GM19193 (cell line): ENCODE measurements at regions not wholly inside any gene's neighbourhood (a gene's known extent, or its start where the extent isn't known, plus 50 kb on each side); places are given as distances from the start of the nearest gene placed in this dataset.

Experiments
- POLR2A ChIP-seq: IDR thresholded peaks from 4 replicates; pipeline ENCODE4 v1.6.1; 2011; ENCODE audit not compliant: insufficient read depth, insufficient read length; ENCODE audit errors: extremely low read depth

DNA sequence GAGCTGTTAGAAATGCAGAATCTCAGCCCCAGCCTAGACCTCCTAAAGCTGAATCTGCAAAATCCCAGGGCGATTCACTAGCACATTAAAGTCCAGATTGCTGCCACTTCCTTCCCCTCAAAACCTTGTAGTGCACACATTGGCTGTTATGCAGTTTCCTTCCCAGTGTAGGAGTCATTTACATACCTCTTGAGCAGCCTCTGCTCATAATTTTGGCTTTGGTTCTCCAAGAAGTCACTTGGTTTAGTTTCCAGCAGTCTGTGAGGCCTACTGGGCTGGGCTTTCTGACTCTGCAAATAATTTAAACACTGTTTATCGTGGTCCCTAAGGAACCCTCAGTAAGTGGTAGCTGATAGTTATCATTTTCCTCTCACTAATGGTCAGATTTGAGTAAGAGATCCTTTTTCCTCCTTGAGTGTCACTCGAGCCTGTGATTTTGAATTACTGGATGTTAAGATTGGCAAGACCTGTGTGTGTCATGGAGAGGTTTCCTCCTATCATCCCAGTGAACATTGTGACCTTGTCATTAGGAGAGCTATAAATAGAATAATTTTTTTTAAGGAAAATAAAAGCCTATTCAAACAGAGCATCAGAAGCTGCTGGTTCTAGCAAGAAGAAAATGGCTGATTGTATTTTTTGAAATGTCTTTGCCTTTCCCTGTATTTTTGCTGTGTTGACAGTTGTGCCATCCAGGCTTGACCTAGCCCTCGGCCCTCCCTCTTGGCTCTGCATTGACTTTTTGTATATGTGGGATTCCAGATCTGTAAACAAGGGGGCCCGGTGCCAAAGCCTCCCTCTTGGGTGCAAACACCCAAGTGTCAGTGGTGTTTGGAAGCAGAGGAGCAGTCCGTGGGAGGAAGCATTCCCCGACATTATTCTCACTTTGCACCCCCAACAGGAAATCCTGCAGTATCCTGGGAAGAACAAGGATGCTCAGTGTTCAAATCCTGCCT, 134.8 kb upstream of the ANKRD28 start:
- TF ChIP-seq POLR2A: no peak

DNA sequence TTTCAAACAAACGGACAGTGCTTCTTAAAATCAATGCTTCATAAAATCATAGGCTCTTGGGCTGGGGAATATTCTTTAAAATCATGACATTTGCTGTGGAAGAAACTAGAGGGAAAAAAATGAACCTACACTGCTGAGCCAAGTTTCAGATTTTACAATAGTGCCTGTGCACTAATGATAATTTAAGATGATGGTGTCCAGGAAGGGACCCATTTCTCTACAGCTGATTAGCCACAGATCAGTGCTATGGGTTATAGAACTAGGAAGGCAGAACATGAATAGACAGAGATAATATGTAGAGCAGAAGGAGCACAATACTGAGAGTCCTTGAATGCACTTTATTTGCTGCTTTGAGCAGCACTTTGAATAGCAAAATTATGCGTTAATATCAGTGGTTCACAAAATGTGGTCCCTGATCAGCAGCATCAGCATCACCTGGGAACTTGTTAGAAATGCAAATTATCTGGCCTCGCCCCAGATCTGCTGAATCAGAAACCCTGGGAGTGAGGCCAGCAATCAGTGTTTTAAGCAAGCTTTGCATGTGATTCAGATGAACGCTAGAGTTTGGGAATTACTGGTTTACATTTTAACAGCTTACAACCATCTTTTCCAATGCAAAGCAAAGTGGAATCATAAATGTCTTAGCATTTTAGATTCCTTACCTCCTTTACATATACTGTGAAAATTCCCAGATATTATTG, 135.8 kb upstream of the ANKRD28 start:
- TF ChIP-seq POLR2A: no peak

DNA sequence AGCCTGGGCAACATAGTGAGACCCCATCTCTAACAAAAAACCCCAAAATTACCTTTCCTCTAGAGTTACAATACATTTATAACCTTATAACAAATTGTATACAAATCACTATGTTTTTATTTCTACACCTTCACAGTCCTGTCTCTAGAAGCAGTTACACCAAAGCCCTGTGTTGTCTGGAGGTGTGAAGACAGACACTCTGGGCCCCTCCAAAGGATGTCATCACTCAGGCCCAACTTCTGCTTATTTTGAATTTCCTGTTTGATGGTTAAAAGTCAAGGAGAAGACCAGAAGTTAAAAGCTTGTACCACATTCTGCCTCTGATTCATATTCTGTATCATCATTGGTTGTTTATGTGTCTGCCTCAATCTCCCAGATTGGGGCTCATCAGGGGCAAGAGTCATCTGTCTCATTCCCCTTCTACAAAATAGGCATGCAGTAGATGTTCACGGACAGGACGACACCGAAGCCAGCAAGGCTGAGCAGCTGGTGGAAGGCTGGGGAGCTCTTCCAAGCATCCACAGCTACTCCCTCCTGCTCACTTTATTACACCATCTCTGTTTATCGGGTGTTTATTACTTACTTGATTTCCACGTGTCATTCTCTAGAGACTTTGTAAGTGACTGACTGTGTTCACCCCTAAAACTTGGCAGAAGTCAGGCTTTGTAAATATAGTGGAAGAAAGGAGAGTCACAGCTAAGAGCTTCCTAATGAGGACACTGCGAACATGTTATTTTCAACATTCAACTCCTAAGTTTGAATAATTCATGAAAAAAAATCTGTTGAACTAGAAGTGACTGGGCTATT, 136.8 kb upstream of the ANKRD28 start:
- no peak for TF ChIP-seq POLR2A

DNA sequence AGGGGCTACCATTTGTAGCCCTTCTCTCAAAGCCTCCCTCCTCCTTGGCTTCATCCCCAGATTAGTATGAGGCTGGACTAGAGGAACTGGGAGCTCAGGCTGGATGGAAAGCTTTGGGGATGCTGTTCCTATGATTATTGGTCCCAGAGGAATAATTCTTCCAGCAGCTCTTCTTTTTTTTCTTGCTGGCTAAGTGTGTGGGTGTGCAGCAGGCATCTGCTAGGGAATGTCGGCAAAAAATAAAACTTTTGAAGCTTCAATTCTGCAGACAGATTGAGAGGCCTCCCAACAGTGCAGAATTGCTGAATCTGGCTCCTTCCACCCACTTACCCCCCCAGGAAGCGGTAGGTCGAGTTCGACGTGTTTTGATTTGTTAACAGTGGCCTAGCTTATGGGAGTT, 138.5 kb upstream of the ANKRD28 start:
- no peak for TF ChIP-seq POLR2A

DNA sequence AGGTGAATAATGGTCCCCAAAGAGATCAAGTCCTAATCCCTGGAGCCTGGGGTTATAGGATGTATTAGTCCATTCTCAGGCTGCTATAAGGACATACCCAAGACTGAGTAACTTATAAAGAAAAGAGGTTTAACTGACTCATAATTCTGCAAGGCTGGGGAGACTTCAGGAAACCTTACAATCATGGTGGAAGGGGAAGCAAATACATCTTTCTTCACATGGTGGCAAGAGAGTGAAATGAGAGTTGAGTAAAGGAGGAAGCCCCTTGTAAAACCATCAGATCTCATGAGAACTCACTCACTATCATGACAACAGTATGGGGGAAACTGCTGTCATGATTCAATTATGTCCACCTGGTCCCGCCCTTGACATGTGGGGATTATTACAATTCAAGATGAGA, 142.9 kb upstream of the ANKRD28 start:
- TF ChIP-seq POLR2A: no peak

DNA sequence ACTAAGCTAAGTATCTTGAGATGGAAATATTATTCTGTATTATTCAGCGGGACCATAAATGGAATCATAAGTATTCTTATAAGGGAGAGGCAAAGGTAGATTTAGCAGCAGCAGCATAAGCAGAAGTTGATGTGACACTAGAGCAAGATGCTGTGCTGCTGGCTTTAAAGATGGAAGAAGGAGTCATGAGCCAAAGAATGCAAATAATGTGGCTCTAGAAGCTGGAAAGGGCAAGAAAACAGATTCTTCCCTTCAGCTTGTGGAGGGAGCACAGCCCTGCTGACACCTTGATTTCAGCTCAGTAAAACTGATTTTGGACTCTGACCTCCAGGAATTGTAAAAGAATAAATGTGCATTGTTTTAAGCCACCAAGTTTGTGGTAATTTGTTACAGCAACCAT, 144.2 kb upstream of the ANKRD28 start:
- TF ChIP-seq POLR2A: no peak

DNA sequence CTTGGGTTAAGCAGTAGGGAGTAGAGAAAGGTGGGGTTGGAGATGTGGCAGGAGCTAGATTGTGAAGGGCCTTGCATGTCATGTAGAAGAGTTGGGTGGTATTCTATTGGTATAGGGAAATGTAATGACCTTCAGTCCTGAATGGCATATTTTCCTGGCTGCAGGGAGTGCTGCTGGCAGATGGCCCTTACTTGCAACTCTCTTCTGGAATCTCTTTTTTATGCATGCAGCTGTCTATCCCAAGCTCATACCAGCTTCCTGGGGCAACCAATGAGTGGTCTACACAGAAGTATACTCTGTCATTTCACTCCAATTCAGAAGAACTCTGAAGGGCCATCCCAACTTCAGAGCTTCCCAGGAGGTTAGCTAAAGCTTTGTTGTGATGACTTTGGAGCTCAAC, 144.7 kb upstream of the ANKRD28 start:
- no peak for TF ChIP-seq POLR2A

DNA sequence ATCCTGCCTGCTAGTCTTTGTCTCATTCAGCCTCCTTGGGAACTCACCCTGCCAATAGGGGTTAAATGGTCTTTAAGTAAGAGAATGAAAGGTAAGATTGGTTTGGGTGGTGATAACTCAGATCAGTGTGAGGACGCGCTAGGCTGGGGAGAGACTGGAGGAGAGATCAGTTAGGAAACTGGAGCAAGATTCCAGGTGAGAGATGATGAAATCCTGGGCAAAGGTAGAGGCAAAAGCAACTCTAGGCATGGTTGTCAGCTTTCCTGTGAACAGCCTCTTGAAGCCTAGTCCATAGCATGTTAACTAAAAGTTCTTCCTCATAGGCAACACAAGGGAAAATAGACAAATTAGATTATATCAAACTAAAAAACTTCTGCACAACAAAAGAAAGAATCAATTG, 145.2 kb upstream of the ANKRD28 start:
- no peak for TF ChIP-seq POLR2A

DNA sequence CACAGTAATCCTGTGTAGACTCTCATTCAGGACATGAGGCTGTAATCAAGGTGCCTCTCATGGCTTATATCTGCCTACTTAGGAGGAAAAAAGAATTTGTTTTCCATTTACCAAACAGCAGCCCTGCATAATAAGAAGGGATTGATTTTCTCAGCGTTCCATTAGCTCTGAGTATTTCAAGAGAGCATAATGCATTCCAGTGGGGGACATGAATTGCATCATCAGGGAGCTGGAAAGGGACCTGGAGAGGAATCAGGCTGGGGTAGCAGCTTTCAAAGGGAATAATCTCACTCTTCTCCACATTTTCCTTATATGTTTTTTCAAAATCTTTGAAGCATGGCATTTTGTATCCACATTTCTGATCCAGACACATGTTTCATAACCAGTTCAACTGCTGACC, 150.6 kb upstream of the ANKRD28 start:
- TF ChIP-seq POLR2A: no peak

DNA sequence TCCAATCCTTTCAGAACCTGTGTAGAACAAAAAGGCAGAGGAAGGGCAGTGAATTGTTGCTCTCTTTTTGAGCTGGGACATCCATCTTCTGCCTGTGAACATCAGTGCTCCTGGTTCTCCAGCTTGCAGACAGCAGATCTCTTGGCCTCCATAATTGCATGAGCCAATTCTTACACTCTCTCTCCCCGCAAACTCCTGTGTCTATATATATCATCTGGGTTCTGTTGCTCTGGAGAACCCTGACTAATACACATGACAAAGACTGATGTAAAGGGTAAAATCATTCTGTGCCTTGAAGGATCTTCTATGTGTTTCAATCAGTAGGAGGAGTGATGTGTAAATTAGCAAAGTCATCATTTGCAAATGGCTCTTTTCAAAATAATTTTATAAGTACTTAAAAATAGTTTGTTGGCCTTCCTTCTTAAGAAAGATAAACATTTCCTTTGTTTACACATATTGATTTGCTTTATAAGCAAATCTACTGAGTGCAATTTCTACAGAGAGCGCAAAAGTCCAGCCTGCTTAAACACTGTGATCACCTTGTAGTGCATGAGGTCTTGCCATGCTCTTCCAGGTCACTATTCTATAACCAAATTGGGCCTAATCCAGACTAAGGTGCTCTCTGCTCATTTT, 154.9 kb upstream of the ANKRD28 start:
- no peak for TF ChIP-seq POLR2A

DNA sequence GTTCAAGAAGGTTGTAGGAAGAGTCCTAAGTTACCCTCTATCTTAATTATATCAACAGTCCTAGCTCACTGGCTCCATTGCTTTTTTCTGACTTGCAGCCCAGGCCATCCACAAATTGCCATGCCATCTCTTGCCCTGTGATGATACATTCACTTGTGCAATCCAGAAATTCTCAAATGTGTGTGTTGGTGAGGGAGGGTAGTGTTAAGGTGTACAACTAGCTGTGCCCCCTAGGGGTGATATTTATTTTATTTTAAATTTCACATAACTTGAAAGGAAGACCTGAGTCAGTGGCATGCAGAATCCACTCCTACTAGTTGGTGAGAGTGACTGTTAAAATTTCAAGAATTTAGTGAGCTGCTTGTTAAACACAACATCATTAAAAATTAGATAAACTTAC, 156.1 kb upstream of the ANKRD28 start:
- no peak for TF ChIP-seq POLR2A

DNA sequence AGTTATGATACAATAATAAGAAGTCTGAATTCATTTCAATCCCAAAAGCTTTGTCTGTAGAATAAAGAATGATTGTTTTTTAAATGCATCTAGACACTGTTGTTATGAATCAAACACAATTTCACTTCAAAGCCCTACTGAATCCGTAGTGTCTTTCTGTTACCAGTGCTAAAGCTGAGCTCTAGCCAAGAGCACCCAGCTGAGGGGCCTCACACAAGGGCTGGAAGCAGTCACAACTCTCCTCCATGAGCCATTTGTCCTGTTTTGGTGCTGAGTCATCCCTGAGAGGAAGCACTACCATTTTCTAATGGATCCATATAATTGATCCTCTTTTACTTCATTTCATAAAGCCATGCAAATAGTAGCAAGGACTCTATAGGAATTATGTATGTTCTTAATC, 158.2 kb upstream of the ANKRD28 start:
- no peak for TF ChIP-seq POLR2A

DNA sequence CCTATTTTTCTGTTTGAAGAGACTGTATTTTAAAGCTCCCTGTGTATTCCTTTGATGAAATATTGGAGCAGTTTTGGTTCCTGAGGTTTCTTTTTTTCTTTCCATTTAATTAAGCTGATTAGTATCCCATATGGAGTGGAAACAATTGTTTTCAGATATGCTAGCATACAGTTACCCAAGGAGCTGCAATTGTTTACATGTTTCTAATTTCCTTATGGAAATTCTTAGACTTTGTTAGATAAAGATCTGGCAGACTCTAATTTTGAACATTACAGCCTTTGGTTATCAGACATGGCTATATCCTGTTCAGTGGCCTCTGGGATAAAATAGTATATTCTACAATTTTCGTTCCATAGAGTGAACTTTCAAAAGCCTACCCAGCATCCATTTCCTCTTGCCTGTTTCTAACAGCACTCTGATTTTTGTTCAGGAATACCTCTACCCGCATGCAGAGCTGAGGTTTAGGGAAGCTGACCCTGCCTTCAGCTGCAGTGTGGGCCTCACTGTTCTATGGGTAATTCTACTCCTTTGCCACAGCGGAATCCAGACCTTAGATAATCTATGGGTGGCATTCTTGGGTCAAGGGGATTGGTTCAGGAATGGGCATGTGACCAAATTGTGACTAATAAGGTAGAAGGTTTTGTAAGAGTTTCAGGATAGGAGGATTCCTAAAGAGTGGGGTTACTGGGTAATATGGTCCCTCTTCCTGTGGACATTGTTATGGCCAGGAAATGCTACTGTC, 161.1 kb upstream of the ANKRD28 start:
- no peak for TF ChIP-seq POLR2A

DNA sequence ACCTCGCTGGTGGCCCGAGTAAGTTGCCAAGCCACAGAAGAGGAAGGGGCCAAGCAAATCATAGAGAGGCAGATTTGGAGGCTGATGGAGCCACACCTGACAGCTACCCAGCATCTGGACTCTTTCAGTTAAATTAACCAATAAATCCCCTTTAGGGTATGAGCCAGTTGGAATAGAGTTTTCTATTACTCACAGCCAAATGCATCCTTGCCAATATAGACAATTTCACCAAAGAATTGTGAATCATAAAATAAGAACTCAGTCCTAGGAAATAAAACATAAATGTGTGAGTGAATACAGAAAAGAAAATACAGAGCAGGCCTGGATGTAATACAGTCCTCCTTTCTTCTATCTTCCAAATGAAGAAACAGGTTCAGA, 161.6 kb upstream of the ANKRD28 start:
- TF ChIP-seq POLR2A: no peak
